ENCODE measurements at regions not wholly inside any gene's neighbourhood (a gene's known extent, or its start where the extent isn't known, plus 50 kb on each side); places are given as distances from the start of the nearest gene placed in this dataset.
"Not testable (repeated sequence)": the region's sequence is repeated elsewhere in the genome, so short reads cannot be mapped to it uniquely, and the experiment has no call there.

- ATAC-seq (peak; percentile 21), DNase-seq (no peak)
- intact Hi-C loops (cut with DNase I), result no loop called here
- H3K27ac ChIP-seq, result peak overlapping the region in 1 of 2 donors; percentile 23
- H3K36me3 ChIP-seq, result no peaks in the 10 kb centered on the region
- no peaks in the 10 kb centered on the region for H3K9me3 ChIP-seq
- TF ChIP-seq, protein P1, sequence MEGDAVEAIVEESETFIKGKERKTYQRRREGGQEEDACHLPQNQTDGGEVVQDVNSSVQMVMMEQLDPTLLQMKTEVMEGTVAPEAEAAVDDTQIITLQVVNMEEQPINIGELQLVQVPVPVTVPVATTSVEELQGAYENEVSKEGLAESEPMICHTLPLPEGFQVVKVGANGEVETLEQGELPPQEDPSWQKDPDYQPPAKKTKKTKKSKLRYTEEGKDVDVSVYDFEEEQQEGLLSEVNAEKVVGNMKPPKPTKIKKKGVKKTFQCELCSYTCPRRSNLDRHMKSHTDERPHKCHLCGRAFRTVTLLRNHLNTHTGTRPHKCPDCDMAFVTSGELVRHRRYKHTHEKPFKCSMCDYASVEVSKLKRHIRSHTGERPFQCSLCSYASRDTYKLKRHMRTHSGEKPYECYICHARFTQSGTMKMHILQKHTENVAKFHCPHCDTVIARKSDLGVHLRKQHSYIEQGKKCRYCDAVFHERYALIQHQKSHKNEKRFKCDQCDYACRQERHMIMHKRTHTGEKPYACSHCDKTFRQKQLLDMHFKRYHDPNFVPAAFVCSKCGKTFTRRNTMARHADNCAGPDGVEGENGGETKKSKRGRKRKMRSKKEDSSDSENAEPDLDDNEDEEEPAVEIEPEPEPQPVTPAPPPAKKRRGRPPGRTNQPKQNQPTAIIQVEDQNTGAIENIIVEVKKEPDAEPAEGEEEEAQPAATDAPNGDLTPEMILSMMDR (IDR thresholded peaks at IDR 0.05), result no peak
- H3K4me1 ChIP-seq, result peaks cover 7 to 18% of the 10 kb centered on the region in 2 donors
- H3K27me3 ChIP-seq, result no peaks in the 10 kb centered on the region
- no peak overlapping the region for H3K4me3 ChIP-seq
Measured at GRCh38 chr3:177464392-177465256, 267.3 kb upstream of the TBL1XR1 start.

DNA sequence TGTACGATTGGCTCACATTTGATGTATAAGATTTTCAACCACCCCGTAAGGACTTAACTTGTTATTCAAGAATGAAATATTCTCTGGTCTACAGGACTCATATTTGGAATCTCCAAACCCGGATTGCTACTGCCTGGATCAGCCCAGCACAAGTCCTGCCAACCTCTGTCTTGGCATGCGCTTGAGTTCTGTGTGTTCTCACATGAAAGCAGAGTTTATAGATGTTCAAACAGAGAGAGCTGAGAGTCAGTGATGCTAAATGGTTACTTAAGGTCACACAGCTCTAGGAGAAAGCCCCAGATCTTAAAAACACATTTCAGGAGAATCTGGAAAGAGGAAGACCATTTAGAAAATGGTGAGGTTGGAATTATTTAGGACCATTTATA is 268.0 kb upstream of the TBL1XR1 start:
- Histone ChIP-seq H3K36me3 (no peaks in the 10 kb centered on the region), H3K9me3 (no peaks in the 10 kb centered on the region), H3K4me3 (no peak overlapping the region), H3K4me1 (peaks cover 7 to 18% of the 10 kb centered on the region in 2 donors), H3K27ac (no peak overlapping the region), H3K27me3 (no peaks in the 10 kb centered on the region)
- no peak for ATAC-seq
- intact Hi-C loops (cut with DNase I), result no loop called here
- no peak for DNase-seq
- TF ChIP-seq, protein P1 (IDR thresholded peaks at IDR 0.05), result no peak

GRCh38 chr3:177466074-177466473 is 268.8 kb upstream of the TBL1XR1 start:
- no peaks in the 10 kb centered on the region for H3K36me3 ChIP-seq
- TF ChIP-seq, protein P1 (IDR thresholded peaks at IDR 0.05), result no peak
- intact Hi-C loops (cut with DNase I), result no loop called here
- H3K9me3 ChIP-seq, result no peaks in the 10 kb centered on the region
- DNase-seq, result no peak
- H3K27me3 ChIP-seq, result no peaks in the 10 kb centered on the region
- no peak overlapping the region for H3K27ac ChIP-seq
- no peak for ATAC-seq
- H3K4me1 ChIP-seq, result peaks cover 3 to 13% of the 10 kb centered on the region in 2 donors
- H3K4me3 ChIP-seq, result no peak overlapping the region

DNA sequence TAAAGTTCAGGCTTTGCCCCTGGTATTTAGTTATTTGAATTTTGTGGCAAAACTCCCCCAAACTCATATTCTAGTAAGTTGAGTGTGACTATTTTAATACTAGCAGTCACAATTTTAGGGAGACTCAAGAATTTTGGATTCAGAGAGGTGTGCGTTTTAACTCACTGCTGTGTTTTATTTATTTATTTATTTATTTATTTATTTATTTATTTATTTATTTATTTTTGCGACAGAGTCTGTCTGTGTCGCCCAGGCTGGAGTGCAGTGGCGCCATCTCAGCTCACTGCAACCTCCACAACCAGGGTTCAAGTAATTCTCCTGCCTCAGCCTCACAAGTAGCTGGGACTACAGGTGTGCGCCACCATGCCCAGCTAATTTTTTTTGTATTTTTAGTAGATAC is 269.3 kb upstream of the TBL1XR1 start:
- H3K4me3 ChIP-seq; H3K27me3 ChIP-seq; intact Hi-C loops (cut with DNase I); H3K36me3 ChIP-seq; H3K9me3 ChIP-seq; ATAC-seq; H3K27ac ChIP-seq; DNase-seq: not testable (repeated sequence)
- H3K4me1 ChIP-seq, result peaks cover 0 to 13% of the 10 kb centered on the region in 2 donors

- Histone ChIP-seq H3K9me3 (no peaks in the 10 kb centered on the region), H3K36me3 (no peaks in the 10 kb centered on the region), H3K4me3 (no peak overlapping the region), H3K4me1 (peaks cover 0 to 13% of the 10 kb centered on the region in 2 donors), H3K27me3 (no peaks in the 10 kb centered on the region), H3K27ac (no peak overlapping the region)
- intact Hi-C loops (cut with DNase I), result no loop called here
- TF ChIP-seq, protein P1 (IDR thresholded peaks at IDR 0.05), result no peak
- no peak for ATAC-seq
- no peak for DNase-seq
Measured at GRCh38 chr3:177467247-177467985, 270.1 kb upstream of the TBL1XR1 start.
